Kidney epithelial cell (primary cell): ENCODE measurements at regions not wholly inside any gene's neighbourhood (a gene's known extent, or its start where the extent isn't known, plus 50 kb on each side); places are given as distances from the start of the nearest gene placed in this dataset.

ENCODE experiments used
- DNase-seq: peaks from one replicate; pipeline ENCODE4 v3.0.0-alpha.2; 2010; ENCODE audit warnings: low read depth
- H3K27me3 ChIP-seq: 2 replicates; pipeline ENCODE4 v1.6.0; 2011; ENCODE audit warnings: low read length; ENCODE audit not compliant: control insufficient read depth, insufficient read depth
- H3K36me3 ChIP-seq: 2 replicates; pipeline ENCODE4 v1.5.1; 2011; ENCODE audit warnings: low read length; ENCODE audit not compliant: control insufficient read depth, insufficient read depth
- H3K4me3 ChIP-seq: 2 replicates; pipeline ENCODE4 v1.5.1; 2011; ENCODE audit warnings: low read depth, mild to moderate bottlenecking, control low read depth, low read length
- CTCF ChIP-seq: IDR thresholded peaks from 2 replicates; pipeline ENCODE4 v1.5.1; 2011; ENCODE audit warnings: mild to moderate bottlenecking, moderate library complexity, low read length, control low read depth, inconsistent platforms; ENCODE audit not compliant: insufficient read depth, poor library complexity, severe bottlenecking

GRCh38 chr2:16609786-16610185 is 55.8 kb downstream of the CYRIA start:
- Histone ChIP-seq H3K36me3 (no peaks in the 10 kb centered on the region), H3K27me3 (no peaks in the 10 kb centered on the region), H3K4me3 (no peak overlapping the region)
- no peak for DNase-seq
- TF ChIP-seq CTCF = no peak

GRCh38 chr2:16608661-16609643 is 56.7 kb downstream of the CYRIA start:
- Histone ChIP-seq H3K4me3 (peak overlapping the region; percentile 9), H3K27me3 (no peaks in the 10 kb centered on the region), H3K36me3 (no peaks in the 10 kb centered on the region)
- peak; percentile 99 for TF ChIP-seq CTCF
- DNase-seq = no peak

GRCh38 chr2:16607301-16607700 is 58.3 kb downstream of the CYRIA start:
- DNase-seq = no peak
- no peaks in the 10 kb centered on the region for H3K36me3 ChIP-seq
- no peaks in the 10 kb centered on the region for H3K27me3 ChIP-seq
- no peak overlapping the region for H3K4me3 ChIP-seq
- TF ChIP-seq CTCF = no peak

GRCh38 chr2:16604236-16604635 is 61.4 kb downstream of the CYRIA start:
- no peak for DNase-seq
- Histone ChIP-seq H3K27me3 (no peaks in the 10 kb centered on the region), H3K36me3 (no peaks in the 10 kb centered on the region), H3K4me3 (no peak overlapping the region)
- TF ChIP-seq CTCF = no peak

GRCh38 chr2:16591370-16591933 is 74.2 kb downstream of the CYRIA start:
- H3K36me3 ChIP-seq = no peaks in the 10 kb centered on the region
- no peaks in the 10 kb centered on the region for H3K27me3 ChIP-seq
- no peak overlapping the region for H3K4me3 ChIP-seq
- no peak for DNase-seq
- TF ChIP-seq CTCF = no peak
